GM18505 (cell line): ENCODE measurements at regions not wholly inside any gene's neighbourhood (a gene's known extent, or its start where the extent isn't known, plus 50 kb on each side); places are given as distances from the start of the nearest gene placed in this dataset.
"Not testable (repeated sequence)": the region's sequence is repeated elsewhere in the genome, so short reads cannot be mapped to it uniquely, and the experiment has no call there.

ENCODE experiments used
- ATAC-seq: cut with Tn5 transposase; IDR thresholded peaks from one replicate; pipeline ENCODE4 v1.9.1; 2021; ENCODE audit not compliant: unreplicated experiment
- POLR2A ChIP-seq: IDR thresholded peaks from 4 replicates; pipeline ENCODE4 v1.6.1; 2011; ENCODE audit warnings: borderline replicate concordance; ENCODE audit not compliant: insufficient read depth, insufficient read length; ENCODE audit errors: extremely low read depth

GRCh38 chr1:37323486-37324377 is 150.6 kb upstream of the ZC3H12A start:
- no peak for ATAC-seq
- TF ChIP-seq POLR2A, result no peak

GRCh38 chr1:37325010-37325409 is 149.4 kb upstream of the ZC3H12A start:
- no peak for ATAC-seq
- TF ChIP-seq POLR2A, result no peak

- no peak for ATAC-seq
- no peak for TF ChIP-seq POLR2A
Measured at GRCh38 chr1:37325509-37326437, 148.6 kb upstream of the ZC3H12A start.

GRCh38 chr1:37332126-37332525 is 142.3 kb upstream of the ZC3H12A start:
- ATAC-seq, result no peak
- no peak for TF ChIP-seq POLR2A

GRCh38 chr1:37338658-37339057 is 135.7 kb upstream of the ZC3H12A start:
- TF ChIP-seq POLR2A, result no peak
- no peak for ATAC-seq

GRCh38 chr1:37342736-37343135 is 131.6 kb upstream of the ZC3H12A start:
- no peak for ATAC-seq
- no peak for TF ChIP-seq POLR2A

GRCh38 chr1:37347104-37347649 is 127.2 kb upstream of the ZC3H12A start:
- ATAC-seq, result no peak
- TF ChIP-seq POLR2A, result no peak

GRCh38 chr1:37353871-37354270 is 120.5 kb upstream of the ZC3H12A start:
- ATAC-seq, result no peak
- TF ChIP-seq POLR2A, result no peak

GRCh38 chr1:37354876-37355650 is 119.3 kb upstream of the ZC3H12A start:
- ATAC-seq, result no peak
- TF ChIP-seq POLR2A, result no peak

GRCh38 chr1:37358992-37359391 is 115.4 kb upstream of the ZC3H12A start:
- TF ChIP-seq POLR2A, result no peak
- ATAC-seq, result no peak

GRCh38 chr1:37360011-37360410 is 114.4 kb upstream of the ZC3H12A start:
- TF ChIP-seq POLR2A, result no peak
- ATAC-seq, result no peak

GRCh38 chr1:37362594-37363385 is 111.6 kb upstream of the ZC3H12A start:
- no peak for ATAC-seq
- TF ChIP-seq POLR2A, result no peak

GRCh38 chr1:37363535-37363934 is 110.8 kb upstream of the ZC3H12A start:
- no peak for ATAC-seq
- TF ChIP-seq POLR2A, result no peak

GRCh38 chr1:37368665-37369315 is 105.6 kb upstream of the ZC3H12A start:
- ATAC-seq, result not testable (repeated sequence)
